Vagina (tissue), 2 donors: ENCODE measurements at regions not wholly inside any gene's neighbourhood (a gene's known extent, or its start where the extent isn't known, plus 50 kb on each side); places are given as distances from the start of the nearest gene placed in this dataset.

ENCODE experiments used
- CTCF ChIP-seq, 3 experiments: fragments of 450-650 bp in 2 of 3; fragments of 200-600 bp in 1 of 3; sonication (generic) in 1 of 3; IDR thresholded peaks; one replicate each; pipeline ENCODE4 v1.5.1; 2017 to 2019; ENCODE audit warnings: antibody characterized with exemption in 3 of 3, mild to moderate bottlenecking in 2 of 3, moderate library complexity in 2 of 3
- POLR2A ChIP-seq, 2 donors: fragments of 450-650 bp; IDR thresholded peaks; one replicate each; pipeline ENCODE4 v1.6.1; 2017; ENCODE audit warnings: antibody characterized with exemption in 2 of 2, mild to moderate bottlenecking in 2 of 2, moderate library complexity in 2 of 2

GRCh38 chr18:55982992-55983391 is 395.0 kb upstream of the TCF4 start:
- TF ChIP-seq CTCF (IDR thresholded peaks at IDR 0.05) (no peak), POLR2A (IDR thresholded peaks at IDR 0.05) (no peak)
